SK-N-SH (cell line): ENCODE measurements at regions not wholly inside any gene's neighbourhood (a gene's known extent, or its start where the extent isn't known, plus 50 kb on each side); places are given as distances from the start of the nearest gene placed in this dataset.

Source experiments
- CTCF ChIA-PET: fragments of 300-600, 350-600 bp; formaldehyde crosslinking; extraction: SDS; loops from one replicate; lab custom pipeline; 2021; lab: Yijun Ruan, JAX
- POLR2A ChIA-PET: fragments of 350-600 bp; sonication (Branson Sonifier 250); formaldehyde crosslinking; extraction: SDS; loops from one replicate; lab custom pipeline; 2020; ENCODE audit warnings: antibody characterized with exemption, inconsistent platforms; lab: Yijun Ruan, JAX
- DNase-seq: peaks from one replicate; pipeline ENCODE4 v3.0.0; 2012
- H2AFZ ChIP-seq: fragments of 200-600 bp; sonication (generic); 2 replicates; pipeline ENCODE4 v1.8.1; 2016; ENCODE audit warnings: antibody characterized with exemption, mild to moderate bottlenecking, low read depth
- H3F3A ChIP-seq: fragments of 200-600 bp; sonication (generic); replicated peaks from 2 replicates; pipeline ENCODE3; 2016; ENCODE audit warnings: antibody characterized with exemption, mild to moderate bottlenecking; ENCODE audit not compliant: insufficient read depth
- H3K27ac ChIP-seq, 2 experiments: fragments of 200-500 bp in 1 of 2; fragments of 200-600 bp in 1 of 2; sonication (Bioruptor generic) in 1 of 2; sonication (generic), shearing (Covaris generic) in 1 of 2; 2 replicates each; pipeline versions ENCODE4 v1.5.1 to v1.6.1; 2014 to 2016; ENCODE audit warnings: low read depth in 2 of 2, inconsistent platforms in 1 of 2, low read length in 1 of 2, mild to moderate bottlenecking in 1 of 2, mixed read lengths in 1 of 2
- H3K27me3 ChIP-seq: fragments of 200-600 bp; sonication (generic), shearing (Covaris generic); 2 replicates; pipeline ENCODE4 v1.6.1; 2016; ENCODE audit warnings: mixed run types; ENCODE audit not compliant: insufficient read depth
- H3K36me3 ChIP-seq, 2 experiments: fragments of 200-500 bp in 1 of 2; fragments of 200-600 bp in 1 of 2; sonication (Bioruptor generic) in 1 of 2; sonication (generic) in 1 of 2; replicated peaks in 1 of 2; 2 replicates each; pipeline versions ENCODE3 to v1.5.1; 2014 to 2016; ENCODE audit warnings: low read length in 1 of 2, mild to moderate bottlenecking in 1 of 2; ENCODE audit not compliant: insufficient read depth in 2 of 2, control insufficient read depth in 1 of 2
- H3K4me1 ChIP-seq, 2 experiments: fragments of 200-500 bp in 1 of 2; fragments of 200-600 bp in 1 of 2; sonication (Bioruptor generic) in 1 of 2; sonication (generic), shearing (Covaris generic) in 1 of 2; 2 replicates each; pipeline versions ENCODE4 v1.5.1 to v1.6.1; 2014 to 2016; ENCODE audit warnings: low read depth in 1 of 2, low read length in 1 of 2, mixed run types in 1 of 2; ENCODE audit not compliant: insufficient read depth in 2 of 2, control insufficient read depth in 1 of 2
- H3K4me2 ChIP-seq: fragments of 200-600 bp; sonication (generic), shearing (Covaris generic); 2 replicates; pipeline ENCODE4 v1.6.1; 2017; ENCODE audit warnings: mixed run types
- H3K4me3 ChIP-seq, 2 experiments: fragments of 200-500 bp in 1 of 2; fragments of 200-600 bp in 1 of 2; sonication (Bioruptor generic) in 1 of 2; sonication (generic), shearing (Covaris generic) in 1 of 2; 2 replicates each; pipeline versions ENCODE4 v1.5.1 to v1.8.1; 2014 to 2016; ENCODE audit warnings: low read depth in 2 of 2, inconsistent platforms in 1 of 2, low read length in 1 of 2, mild to moderate bottlenecking in 1 of 2, mixed read lengths in 1 of 2, moderate library complexity in 1 of 2
- H3K79me2 ChIP-seq: fragments of 200-600 bp; sonication (generic); 2 replicates; pipeline ENCODE4 v1.8.1; 2017; ENCODE audit warnings: mild to moderate bottlenecking; ENCODE audit not compliant: insufficient read depth
- H3K9ac ChIP-seq: fragments of 200-600 bp; sonication (generic); 2 replicates; pipeline ENCODE4 v1.6.1; 2017; ENCODE audit warnings: mixed run types
- H3K9me2 ChIP-seq: fragments of 200-600 bp; sonication (generic); 2 replicates; pipeline ENCODE4 v1.6.1; 2017; ENCODE audit warnings: mixed run types
- H3K9me3 ChIP-seq: fragments of 200-600 bp; sonication (generic); 2 replicates; pipeline ENCODE4 v1.6.1; 2017; ENCODE audit warnings: mixed run types, mild to moderate bottlenecking, moderate library complexity
- H4K20me1 ChIP-seq: fragments of 200-600 bp; sonication (generic); 2 replicates; pipeline ENCODE4 v1.6.1; 2017; ENCODE audit warnings: mild to moderate bottlenecking, mixed run types; ENCODE audit not compliant: insufficient read depth
- CTCF ChIP-seq: fragments of 200-600 bp; sonication (generic); IDR thresholded peaks from 2 replicates; pipeline ENCODE4 v1.6.1; 2017; ENCODE audit warnings: antibody characterized with exemption, mild to moderate bottlenecking, moderate library complexity
- EP300 ChIP-seq, 2 experiments: IDR thresholded peaks; 2 replicates each; pipeline versions ENCODE4 v1.4.0 to v1.6.1; 2012; ENCODE audit warnings: borderline replicate concordance in 1 of 2, low read depth in 1 of 2, low read length in 1 of 2
- EZH2phosphoT487 ChIP-seq: fragments of 200-600 bp; sonication (generic); IDR thresholded peaks from 2 replicates; pipeline ENCODE4 v1.6.1; 2017; ENCODE audit warnings: low read depth, mixed run types, mild to moderate bottlenecking, antibody characterized with exemption, moderate library complexity, borderline replicate concordance
- FOSL2 ChIP-seq: IDR thresholded peaks from 2 replicates; pipeline ENCODE4 v1.4.0; 2012; ENCODE audit warnings: low read depth, mild to moderate bottlenecking, moderate library complexity, borderline replicate concordance
- FOXJ3 ChIP-seq: sonication (generic); formaldehyde crosslinking; IDR thresholded peaks from 2 replicates; pipeline ENCODE4 v1.5.1; 2020; ENCODE audit warnings: mild to moderate bottlenecking, missing genetic modification reagents
- FOXM1 ChIP-seq: IDR thresholded peaks from 2 replicates; pipeline ENCODE4 v1.4.0; 2012; ENCODE audit warnings: low read depth, mild to moderate bottlenecking
- GABPA ChIP-seq: IDR thresholded peaks from 2 replicates; pipeline ENCODE4 v1.4.0; 2012; ENCODE audit warnings: low read depth, mild to moderate bottlenecking
- GATA2 ChIP-seq: sonication (generic); formaldehyde crosslinking; IDR thresholded peaks from 2 replicates; pipeline ENCODE4 v1.5.0; 2020; ENCODE audit warnings: mild to moderate bottlenecking, missing genetic modification reagents
- MAX ChIP-seq: IDR thresholded peaks from 2 replicates; pipeline ENCODE4 v1.4.0; 2012; ENCODE audit warnings: low read depth
- MEF2A ChIP-seq: IDR thresholded peaks from 2 replicates; pipeline ENCODE4 v1.4.0; 2012; ENCODE audit warnings: low read depth, borderline replicate concordance
- MXI1 ChIP-seq: IDR thresholded peaks from 2 replicates; pipeline ENCODE4 v1.6.1; 2012; ENCODE audit warnings: mild to moderate bottlenecking, low read depth, low read length, improper control_type of control experiment
- NFIC ChIP-seq: IDR thresholded peaks from 2 replicates; pipeline ENCODE4 v1.4.0; 2012; ENCODE audit warnings: borderline replicate concordance
- NRF1 ChIP-seq: IDR thresholded peaks from 2 replicates; pipeline ENCODE4 v1.6.1; 2012; ENCODE audit warnings: low read depth, mild to moderate bottlenecking, low read length
- PBX3 ChIP-seq: IDR thresholded peaks from 2 replicates; pipeline ENCODE4; 2012
- POLR2AphosphoS5 ChIP-seq: IDR thresholded peaks from 2 replicates; pipeline ENCODE4 v1.6.1; 2012; ENCODE audit warnings: low read depth, low read length
- RFX5 ChIP-seq: IDR thresholded peaks from 2 replicates; pipeline ENCODE4 v1.6.1; 2012; ENCODE audit warnings: mild to moderate bottlenecking, improper control_type of control experiment, low read length
- RXRA ChIP-seq: IDR thresholded peaks from 2 replicates; pipeline ENCODE4 v1.4.0; 2012; ENCODE audit warnings: low read depth, mild to moderate bottlenecking, borderline replicate concordance
- SIN3A ChIP-seq: IDR thresholded peaks from 2 replicates; pipeline ENCODE4 v1.6.1; 2012; ENCODE audit warnings: low read depth, mild to moderate bottlenecking, low read length, moderate library complexity, borderline replicate concordance
- SMC3 ChIP-seq: IDR thresholded peaks from 2 replicates; pipeline ENCODE4 v1.6.1; 2012; ENCODE audit warnings: low read depth, low read length, improper control_type of control experiment
- TCF12 ChIP-seq: IDR thresholded peaks from 2 replicates; pipeline ENCODE4 v1.4.0; 2012
- TEAD4 ChIP-seq: IDR thresholded peaks from 2 replicates; pipeline ENCODE4 v1.4.0; 2012; ENCODE audit warnings: mild to moderate bottlenecking, borderline replicate concordance; ENCODE audit not compliant: insufficient read depth
- YY1 ChIP-seq: IDR thresholded peaks from 2 replicates; pipeline ENCODE4 v1.4.0; 2012; ENCODE audit warnings: low read depth, mild to moderate bottlenecking
- ZBTB33 ChIP-seq: IDR thresholded peaks from 2 replicates; pipeline ENCODE4 v1.4.0; 2012; ENCODE audit warnings: low read depth, borderline replicate concordance
- WGBS: methylation state at CpG from one replicate; pipeline ENCODE4 v1.1.6; 2017; ENCODE audit warnings: low lambda C conversion rate; 5-methylcytosine and 5-hydroxymethylcytosine counted together

GRCh38 chr6:66689608-66690007, 982.6 kb upstream of the EYS start (continued):
- TF ChIP-seq MAX, result no peak
- no peak for TF ChIP-seq EZH2phosphoT487
- TF ChIP-seq TCF12, result no peak
- no peak for TF ChIP-seq POLR2AphosphoS5
- TF ChIP-seq PBX3, result no peak
- TF ChIP-seq RFX5, result no peak

- no peaks in the 10 kb centered on the region for H3K36me3 ChIP-seq
- TF ChIP-seq FOXJ3 (CRISPR knock-in tag), result no peak
- no peak for TF ChIP-seq GATA2 (CRISPR knock-in tag)
- TF ChIP-seq MEF2A, result no peak
- TF ChIP-seq YY1, result no peak
- TF ChIP-seq FOSL2, result no peak
- no peak for TF ChIP-seq SMC3
- TF ChIP-seq RXRA, result no peak
- TF ChIP-seq GABPA, result no peak
- no peak for TF ChIP-seq SIN3A
- no peak for TF ChIP-seq CTCF
- TF ChIP-seq MXI1, result no peak
- TF ChIP-seq ZBTB33, result no peak
- TF ChIP-seq NFIC, result no peak
- TF ChIP-seq TCF12, result no peak
- TF ChIP-seq MAX, result no peak
- no peak for TF ChIP-seq EP300 (IDR thresholded peaks at IDR 0.05; ENCODE audit: borderline replicate concordance in 1 of 2, low read depth in 1 of 2, low read length in 1 of 2)
- no peak for TF ChIP-seq FOXM1
- TF ChIP-seq NRF1, result no peak
- TF ChIP-seq TEAD4, result no peak
- TF ChIP-seq, all 33 proteins: peak for 0
- 36% methylated on average over 3 of the region's 3 CpGs for WGBS
- ChIA-PET CTCF (no interaction called here), POLR2A (no interaction called here)
- Histone ChIP-seq H3K4me1 (no peaks in the 10 kb centered on the region), H3K4me2 (no peak overlapping the region), H3K9me2 (no peaks in the 10 kb centered on the region), H3F3A (no peaks in the 10 kb centered on the region), H3K9me3 (no peaks in the 10 kb centered on the region), H3K79me2 (no peaks in the 10 kb centered on the region), H3K4me3 (no peak overlapping the region), H3K27me3 (no peaks in the 10 kb centered on the region), H4K20me1 (no peaks in the 10 kb centered on the region), H2AFZ (no peak overlapping the region), H3K9ac (no peak overlapping the region), H3K27ac (no peak overlapping the region)
- DNase-seq, result no peak
Observed at GRCh38 chr6:66687611-66688140, 980.6 kb upstream of the EYS start.
